C4-2B (cell line): ENCODE measurements at regions not wholly inside any gene's neighbourhood (a gene's known extent, or its start where the extent isn't known, plus 50 kb on each side); places are given as distances from the start of the nearest gene placed in this dataset.

Source experiments
- CTCF ChIP-seq: fragments of 450-650 bp; conservative IDR thresholded peaks from 2 replicates; pipeline ENCODE4 v1.5.1; 2017; ENCODE audit warnings: mild to moderate bottlenecking
- ZFX ChIP-seq: fragments of 450-650 bp; IDR thresholded peaks from 2 replicates; pipeline ENCODE4 v1.6.1; 2017

- TF ChIP-seq CTCF (no peak), ZFX (no peak)
Measured at GRCh38 chr9:135373820-135374219, 105.8 kb upstream of the PPP1R26 start.
